ENCODE measurements at regions not wholly inside any gene's neighbourhood (a gene's known extent, or its start where the extent isn't known, plus 50 kb on each side); places are given as distances from the start of the nearest gene placed in this dataset.

- H3K27me3 ChIP-seq (replicated peaks in 2 of 5; ENCODE audit: control insufficient read depth in 4 of 5, insufficient read depth in 5 of 5, low read length in 4 of 5) = no peaks in the 10 kb centered on the region
- H3K9me3 ChIP-seq (ENCODE audit: control extremely low read depth in 1 of 5, control insufficient read depth in 4 of 5, insufficient read depth in 2 of 5, low read depth in 1 of 5, low read length in 4 of 5) = peaks cover 0 to 3% (median 0%) of the 10 kb centered on the region in 5 experiments
- peaks cover 0 to 6% (median under 1%) of the 10 kb centered on the region in 4 experiments for H3K4me1 ChIP-seq (ENCODE audit: control extremely low read depth in 1 of 4, control insufficient read depth in 4 of 4, insufficient read depth in 4 of 4, low read length in 3 of 4)
- 83% methylated on average over 1 of the region's 1 CpG for WGBS (ENCODE audit: insufficient coverage)
- no peak overlapping the region for H3K4me3 ChIP-seq (ENCODE audit: control insufficient read depth in 1 of 7, extremely low read depth in 1 of 7, insufficient read depth in 4 of 7, low read depth in 2 of 7, low read length in 6 of 7)
- ChIA-PET POLR2A (no interaction called here), CTCF (interaction anchor here (3.1 kb wide), 1 partner anchor 232 kb away, joined by 9 read pairs; no protein-coding TSS in a partner anchor)
- DNase-seq = peak in 1 of 3 donors; percentile 7
- no peak overlapping the region for H3K27ac ChIP-seq (ENCODE audit: insufficient read depth in 1 of 2, low read depth in 1 of 2, low read length in 2 of 2, poor library complexity in 1 of 2, severe bottlenecking in 2 of 2)
- no peaks in the 10 kb centered on the region for H3K36me3 ChIP-seq (ENCODE audit: control insufficient read depth in 4 of 4, insufficient read depth in 4 of 4, low read length in 3 of 4)
These were observed 139.6 kb downstream of the SOCS6 start for GRCh38 chr18:70428439-70428838.

GRCh38 chr18:70426818-70427217 lies 138.0 kb downstream of the SOCS6 start:
- 94% methylated on average over 6 of the region's 9 CpGs for WGBS (ENCODE audit: insufficient coverage)
- no peaks in the 10 kb centered on the region for H3K27me3 ChIP-seq (replicated peaks in 2 of 5; ENCODE audit: control insufficient read depth in 4 of 5, insufficient read depth in 5 of 5, low read length in 4 of 5)
- peaks cover 0 to 6% (median 2%) of the 10 kb centered on the region in 4 experiments for H3K4me1 ChIP-seq (ENCODE audit: control extremely low read depth in 1 of 4, control insufficient read depth in 4 of 4, insufficient read depth in 4 of 4, low read length in 3 of 4)
- POLR2A ChIA-PET = interaction anchor here (0.6 kb wide), 1 partner anchor 162 kb away, joined by 3 read pairs; no protein-coding TSS in a partner anchor
- no peak for DNase-seq
- no peak overlapping the region for H3K27ac ChIP-seq (ENCODE audit: insufficient read depth in 1 of 2, low read depth in 1 of 2, low read length in 2 of 2, poor library complexity in 1 of 2, severe bottlenecking in 2 of 2)
- no peak overlapping the region for H3K4me3 ChIP-seq (ENCODE audit: control insufficient read depth in 1 of 7, extremely low read depth in 1 of 7, insufficient read depth in 4 of 7, low read depth in 2 of 7, low read length in 6 of 7)
- peaks cover 0 to 3% (median 0%) of the 10 kb centered on the region in 5 experiments for H3K9me3 ChIP-seq (ENCODE audit: control extremely low read depth in 1 of 5, control insufficient read depth in 4 of 5, insufficient read depth in 2 of 5, low read depth in 1 of 5, low read length in 4 of 5)
- no peaks in the 10 kb centered on the region for H3K36me3 ChIP-seq (ENCODE audit: control insufficient read depth in 4 of 4, insufficient read depth in 4 of 4, low read length in 3 of 4)
- CTCF ChIA-PET = interaction anchor here (0.9 to 3.1 kb wide), 2 partner anchors 36 to 231 kb away, joined by 3 to 9 read pairs; no protein-coding TSS in a partner anchor

- ChIA-PET CTCF (interaction anchor here (0.8 to 3.1 kb wide), 3 partner anchors 9 to 229 kb away, joined by 4 to 9 read pairs (median 5); no protein-coding TSS in a partner anchor), POLR2A (no interaction called here)
- Histone ChIP-seq H3K27me3 (replicated peaks in 2 of 5; ENCODE audit: control insufficient read depth in 4 of 5, insufficient read depth in 5 of 5, low read length in 4 of 5) (no peaks in the 10 kb centered on the region), H3K4me3 (ENCODE audit: control insufficient read depth in 1 of 7, extremely low read depth in 1 of 7, insufficient read depth in 4 of 7, low read depth in 2 of 7, low read length in 6 of 7) (no peak overlapping the region), H3K4me1 (ENCODE audit: control extremely low read depth in 1 of 4, control insufficient read depth in 4 of 4, insufficient read depth in 4 of 4, low read length in 3 of 4) (peaks cover 0 to 6% (median 2%) of the 10 kb centered on the region in 4 experiments), H3K36me3 (ENCODE audit: control insufficient read depth in 4 of 4, insufficient read depth in 4 of 4, low read length in 3 of 4) (no peaks in the 10 kb centered on the region), H3K9me3 (ENCODE audit: control extremely low read depth in 1 of 5, control insufficient read depth in 4 of 5, insufficient read depth in 2 of 5, low read depth in 1 of 5, low read length in 4 of 5) (peaks cover 0 to 3% (median 0%) of the 10 kb centered on the region in 5 experiments), H3K27ac (ENCODE audit: insufficient read depth in 1 of 2, low read depth in 1 of 2, low read length in 2 of 2, poor library complexity in 1 of 2, severe bottlenecking in 2 of 2) (no peak overlapping the region)
- 94% methylated on average over 3 of the region's 3 CpGs for WGBS (ENCODE audit: insufficient coverage)
- no peak for DNase-seq
These were observed 136.4 kb downstream of the SOCS6 start for GRCh38 chr18:70425236-70425635.

GRCh38 chr18:70423988-70424387 lies 135.1 kb downstream of the SOCS6 start:
- 82% methylated on average over 4 of the region's 4 CpGs for WGBS (ENCODE audit: insufficient coverage)
- H3K27ac ChIP-seq (ENCODE audit: insufficient read depth in 1 of 2, low read depth in 1 of 2, low read length in 2 of 2, poor library complexity in 1 of 2, severe bottlenecking in 2 of 2) = no peak overlapping the region
- CTCF ChIA-PET = interaction anchor here (1.1 to 3.6 kb wide), 3 partner anchors 10 to 211 kb away, joined by 3 to 13 read pairs (median 5); no protein-coding TSS in a partner anchor
- H3K4me1 ChIP-seq (ENCODE audit: control extremely low read depth in 1 of 4, control insufficient read depth in 4 of 4, insufficient read depth in 4 of 4, low read length in 3 of 4) = peaks cover 0 to 6% (median 2%) of the 10 kb centered on the region in 4 experiments
- DNase-seq = no peak
- H3K9me3 ChIP-seq (ENCODE audit: control extremely low read depth in 1 of 5, control insufficient read depth in 4 of 5, insufficient read depth in 2 of 5, low read depth in 1 of 5, low read length in 4 of 5) = peaks cover 0 to 3% (median 0%) of the 10 kb centered on the region in 5 experiments
- POLR2A ChIA-PET = no interaction called here
- H3K4me3 ChIP-seq (ENCODE audit: control insufficient read depth in 1 of 7, extremely low read depth in 1 of 7, insufficient read depth in 4 of 7, low read depth in 2 of 7, low read length in 6 of 7) = no peak overlapping the region
- H3K36me3 ChIP-seq (ENCODE audit: control insufficient read depth in 4 of 4, insufficient read depth in 4 of 4, low read length in 3 of 4) = no peaks in the 10 kb centered on the region
- no peaks in the 10 kb centered on the region for H3K27me3 ChIP-seq (replicated peaks in 2 of 5; ENCODE audit: control insufficient read depth in 4 of 5, insufficient read depth in 5 of 5, low read length in 4 of 5)

GRCh38 chr18:70423120-70423519 lies 134.3 kb downstream of the SOCS6 start:
- H3K27ac ChIP-seq (ENCODE audit: insufficient read depth in 1 of 2, low read depth in 1 of 2, low read length in 2 of 2, poor library complexity in 1 of 2, severe bottlenecking in 2 of 2) = no peak overlapping the region

GRCh38 chr18:70422391-70422965 lies 133.6 kb downstream of the SOCS6 start:
- POLR2A ChIA-PET = no interaction called here
- Histone ChIP-seq H3K27ac (ENCODE audit: insufficient read depth in 1 of 2, low read depth in 1 of 2, low read length in 2 of 2, poor library complexity in 1 of 2, severe bottlenecking in 2 of 2) (no peak overlapping the region), H3K4me3 (ENCODE audit: control insufficient read depth in 1 of 7, extremely low read depth in 1 of 7, insufficient read depth in 4 of 7, low read depth in 2 of 7, low read length in 6 of 7) (no peak overlapping the region), H3K4me1 (ENCODE audit: control extremely low read depth in 1 of 4, control insufficient read depth in 4 of 4, insufficient read depth in 4 of 4, low read length in 3 of 4) (peaks cover 0 to 6% (median 2%) of the 10 kb centered on the region in 4 experiments), H3K27me3 (replicated peaks in 2 of 5; ENCODE audit: control insufficient read depth in 4 of 5, insufficient read depth in 5 of 5, low read length in 4 of 5) (peaks cover 0 to 2% (median 0%) of the 10 kb centered on the region in 5 experiments), H3K36me3 (ENCODE audit: control insufficient read depth in 4 of 4, insufficient read depth in 4 of 4, low read length in 3 of 4) (no peaks in the 10 kb centered on the region), H3K9me3 (ENCODE audit: control extremely low read depth in 1 of 5, control insufficient read depth in 4 of 5, insufficient read depth in 2 of 5, low read depth in 1 of 5, low read length in 4 of 5) (peaks cover 0 to 3% (median 0%) of the 10 kb centered on the region in 5 experiments)
- 100% methylated on average over 1 of the region's 1 CpG for WGBS (ENCODE audit: insufficient coverage)
- DNase-seq = no peak
- CTCF ChIA-PET = interaction anchor here (0.9 to 3.6 kb wide), 4 partner anchors 11 to 227 kb away, joined by 3 to 13 read pairs (median 3); no protein-coding TSS in a partner anchor

More at GRCh38 chr18:70423120-70423519, 134.3 kb downstream of the SOCS6 start:
- Histone ChIP-seq H3K27me3 (replicated peaks in 2 of 5; ENCODE audit: control insufficient read depth in 4 of 5, insufficient read depth in 5 of 5, low read length in 4 of 5) (no peaks in the 10 kb centered on the region), H3K9me3 (ENCODE audit: control extremely low read depth in 1 of 5, control insufficient read depth in 4 of 5, insufficient read depth in 2 of 5, low read depth in 1 of 5, low read length in 4 of 5) (peaks cover 0 to 3% (median 0%) of the 10 kb centered on the region in 5 experiments), H3K36me3 (ENCODE audit: control insufficient read depth in 4 of 4, insufficient read depth in 4 of 4, low read length in 3 of 4) (no peaks in the 10 kb centered on the region), H3K4me3 (ENCODE audit: control insufficient read depth in 1 of 7, extremely low read depth in 1 of 7, insufficient read depth in 4 of 7, low read depth in 2 of 7, low read length in 6 of 7) (no peak overlapping the region), H3K4me1 (ENCODE audit: control extremely low read depth in 1 of 4, control insufficient read depth in 4 of 4, insufficient read depth in 4 of 4, low read length in 3 of 4) (peaks cover 0 to 6% (median 2%) of the 10 kb centered on the region in 4 experiments)
- CTCF ChIA-PET = interaction anchor here (0.9 to 3.6 kb wide), 3 partner anchors 11 to 228 kb away, joined by 3 to 13 read pairs (median 3); no protein-coding TSS in a partner anchor
- DNase-seq = no peak
- POLR2A ChIA-PET = no interaction called here
- 50% methylated on average over 4 of the region's 5 CpGs for WGBS (ENCODE audit: insufficient coverage)
